Neural progenitor cell (in vitro differentiated cells): ENCODE measurements at regions not wholly inside any gene's neighbourhood (a gene's known extent, or its start where the extent isn't known, plus 50 kb on each side); places are given as distances from the start of the nearest gene placed in this dataset.

Experiments
- EZH2 ChIP-seq: fragments of 200-600 bp; sonication (generic); IDR thresholded peaks from 2 replicates; pipeline ENCODE4 v1.6.1; 2017; ENCODE audit warnings: antibody characterized with exemption, mild to moderate bottlenecking, moderate library complexity
- EZH2phosphoT487 ChIP-seq: fragments of 200-600 bp; sonication (generic); IDR thresholded peaks from 2 replicates; pipeline ENCODE4 v1.6.1; 2017; ENCODE audit warnings: antibody characterized with exemption
- TF ChIP-seq, protein P1 (sequence below): fragments of 200-600 bp; sonication (generic); IDR thresholded peaks from 2 replicates; pipeline ENCODE4 v1.5.1; 2017; ENCODE audit warnings: antibody characterized with exemption, mild to moderate bottlenecking

DNA sequence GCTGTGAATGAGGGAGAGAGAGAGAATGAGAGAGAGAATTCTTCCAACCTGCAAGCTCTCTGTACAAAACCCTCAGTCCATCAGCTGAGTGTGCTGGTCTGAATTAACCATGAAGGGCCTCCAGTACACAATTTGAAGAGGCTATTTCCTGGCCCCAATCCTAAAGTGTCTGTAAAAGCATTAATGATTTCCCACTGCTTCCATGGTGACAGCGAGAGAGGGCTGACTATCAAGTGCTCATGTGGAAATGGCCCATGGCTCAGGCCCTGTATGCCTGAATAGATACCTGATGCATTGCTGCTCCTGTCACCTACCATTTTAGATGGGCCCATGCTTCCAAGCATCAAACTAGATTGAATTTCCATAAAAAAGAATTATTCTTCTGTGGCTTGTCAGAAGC, 592.4 kb downstream of the KIF4B start:
- TF ChIP-seq, protein P1, sequence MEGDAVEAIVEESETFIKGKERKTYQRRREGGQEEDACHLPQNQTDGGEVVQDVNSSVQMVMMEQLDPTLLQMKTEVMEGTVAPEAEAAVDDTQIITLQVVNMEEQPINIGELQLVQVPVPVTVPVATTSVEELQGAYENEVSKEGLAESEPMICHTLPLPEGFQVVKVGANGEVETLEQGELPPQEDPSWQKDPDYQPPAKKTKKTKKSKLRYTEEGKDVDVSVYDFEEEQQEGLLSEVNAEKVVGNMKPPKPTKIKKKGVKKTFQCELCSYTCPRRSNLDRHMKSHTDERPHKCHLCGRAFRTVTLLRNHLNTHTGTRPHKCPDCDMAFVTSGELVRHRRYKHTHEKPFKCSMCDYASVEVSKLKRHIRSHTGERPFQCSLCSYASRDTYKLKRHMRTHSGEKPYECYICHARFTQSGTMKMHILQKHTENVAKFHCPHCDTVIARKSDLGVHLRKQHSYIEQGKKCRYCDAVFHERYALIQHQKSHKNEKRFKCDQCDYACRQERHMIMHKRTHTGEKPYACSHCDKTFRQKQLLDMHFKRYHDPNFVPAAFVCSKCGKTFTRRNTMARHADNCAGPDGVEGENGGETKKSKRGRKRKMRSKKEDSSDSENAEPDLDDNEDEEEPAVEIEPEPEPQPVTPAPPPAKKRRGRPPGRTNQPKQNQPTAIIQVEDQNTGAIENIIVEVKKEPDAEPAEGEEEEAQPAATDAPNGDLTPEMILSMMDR = no peak
- TF ChIP-seq EZH2 = no peak
- no peak for TF ChIP-seq EZH2phosphoT487
